OCI-LY1 (cell line): ENCODE measurements at regions not wholly inside any gene's neighbourhood (a gene's known extent, or its start where the extent isn't known, plus 50 kb on each side); places are given as distances from the start of the nearest gene placed in this dataset.

Experiments used
- H2AFZ ChIP-seq: fragments of 200-600 bp; sonication (generic), shearing (Covaris generic); 2 replicates; pipeline ENCODE4 v1.6.0; 2014; ENCODE audit warnings: antibody characterized with exemption, mild to moderate bottlenecking, low read length
- H3F3A ChIP-seq: fragments of 200-600 bp; sonication (generic), shearing (Covaris generic); 2 replicates; pipeline ENCODE4 v1.6.0; 2014; ENCODE audit warnings: mild to moderate bottlenecking, antibody characterized with exemption, low read length, moderate library complexity; ENCODE audit not compliant: insufficient read depth
- H3K27ac ChIP-seq: fragments of 200-600 bp; sonication (generic); 2 replicates; pipeline ENCODE4 v1.5.1; 2014; ENCODE audit warnings: low read length, mixed run types, mild to moderate bottlenecking, low read depth; ENCODE audit not compliant: poor library complexity, severe bottlenecking
- H3K27me3 ChIP-seq: fragments of 200-600 bp; sonication (generic); 2 replicates; pipeline ENCODE4 v1.6.0; 2014; ENCODE audit warnings: antibody characterized with exemption, mild to moderate bottlenecking, low read length, moderate library complexity; ENCODE audit not compliant: insufficient read depth
- H3K36me3 ChIP-seq: fragments of 200-600 bp; sonication (generic); 2 replicates; pipeline ENCODE4 v1.6.1; 2014; ENCODE audit warnings: mild to moderate bottlenecking, antibody characterized with exemption, low read length, moderate library complexity, mixed read lengths; ENCODE audit not compliant: insufficient read depth
- H3K4me1 ChIP-seq: fragments of 200-600 bp; sonication (generic); 2 replicates; pipeline ENCODE4 v1.5.1; 2014; ENCODE audit warnings: mild to moderate bottlenecking, low read length, moderate library complexity; ENCODE audit not compliant: insufficient read depth, severe bottlenecking
- H3K4me2 ChIP-seq: fragments of 200-600 bp; sonication (generic), shearing (Covaris generic); 2 replicates; pipeline ENCODE4 v1.6.1; 2014; ENCODE audit warnings: low read length
- H3K4me3 ChIP-seq: fragments of 200-600 bp; sonication (generic); 2 replicates; pipeline ENCODE4 v1.5.1; 2014; ENCODE audit warnings: low read length, low read depth, mild to moderate bottlenecking, mixed read lengths; ENCODE audit not compliant: poor library complexity, severe bottlenecking
- H3K79me2 ChIP-seq: fragments of 200-600 bp; shearing (Covaris generic); 2 replicates; pipeline ENCODE4 v1.6.1; 2016; ENCODE audit warnings: mixed run types, low read length, mixed read lengths; ENCODE audit not compliant: insufficient read depth
- H3K9ac ChIP-seq: fragments of 200-600 bp; sonication (generic), shearing (Covaris generic); 2 replicates; pipeline ENCODE4 v1.6.1; 2014; ENCODE audit warnings: mild to moderate bottlenecking, low read length, mixed read lengths
- H3K9me2 ChIP-seq: fragments of 200-600 bp; sonication (generic), shearing (Covaris generic); 2 replicates; pipeline ENCODE4 v1.6.1; 2014; ENCODE audit warnings: low read depth, mild to moderate bottlenecking, low read length, mixed read lengths
- H3K9me3 ChIP-seq: fragments of 200-600 bp; shearing (Covaris generic); 2 replicates; pipeline ENCODE4 v1.6.1; 2014; ENCODE audit warnings: low read length, mixed read lengths
- H4K20me1 ChIP-seq: fragments of 200-600 bp; sonication (generic), shearing (Covaris generic); 2 replicates; pipeline ENCODE4 v1.6.0; 2016; ENCODE audit warnings: mild to moderate bottlenecking, low read length; ENCODE audit not compliant: insufficient read depth
- EZH2 ChIP-seq: fragments of 200-600 bp; sonication (generic), shearing (Covaris generic); IDR thresholded peaks from 2 replicates; pipeline ENCODE4 v1.8.0; 2017; ENCODE audit warnings: borderline replicate concordance, mixed run types, mild to moderate bottlenecking, antibody characterized with exemption, low read length, moderate library complexity, mixed read lengths
- TF ChIP-seq, protein P1 (sequence below): fragments of 200-600 bp; sonication (generic), shearing (Covaris generic); IDR thresholded peaks from 2 replicates; pipeline ENCODE4 v1.5.1; 2017; ENCODE audit warnings: mild to moderate bottlenecking, antibody characterized with exemption, low read length, moderate library complexity, mixed read lengths

GRCh38 chr1:232503497-232503896 is 126.4 kb downstream of the SIPA1L2 start:
- no peaks in the 10 kb centered on the region for H3K27me3 ChIP-seq
- no peaks in the 10 kb centered on the region for H3K9me2 ChIP-seq
- no peaks in the 10 kb centered on the region for H4K20me1 ChIP-seq
- H3K36me3 ChIP-seq = no peaks in the 10 kb centered on the region
- H3K4me2 ChIP-seq = no peak overlapping the region
- no peak overlapping the region for H3K27ac ChIP-seq
- H2AFZ ChIP-seq = no peak overlapping the region
- no peak overlapping the region for H3K4me3 ChIP-seq
- no peaks in the 10 kb centered on the region for H3K79me2 ChIP-seq
- no peaks in the 10 kb centered on the region for H3F3A ChIP-seq
- no peak for TF ChIP-seq EZH2
- TF ChIP-seq, protein P1, sequence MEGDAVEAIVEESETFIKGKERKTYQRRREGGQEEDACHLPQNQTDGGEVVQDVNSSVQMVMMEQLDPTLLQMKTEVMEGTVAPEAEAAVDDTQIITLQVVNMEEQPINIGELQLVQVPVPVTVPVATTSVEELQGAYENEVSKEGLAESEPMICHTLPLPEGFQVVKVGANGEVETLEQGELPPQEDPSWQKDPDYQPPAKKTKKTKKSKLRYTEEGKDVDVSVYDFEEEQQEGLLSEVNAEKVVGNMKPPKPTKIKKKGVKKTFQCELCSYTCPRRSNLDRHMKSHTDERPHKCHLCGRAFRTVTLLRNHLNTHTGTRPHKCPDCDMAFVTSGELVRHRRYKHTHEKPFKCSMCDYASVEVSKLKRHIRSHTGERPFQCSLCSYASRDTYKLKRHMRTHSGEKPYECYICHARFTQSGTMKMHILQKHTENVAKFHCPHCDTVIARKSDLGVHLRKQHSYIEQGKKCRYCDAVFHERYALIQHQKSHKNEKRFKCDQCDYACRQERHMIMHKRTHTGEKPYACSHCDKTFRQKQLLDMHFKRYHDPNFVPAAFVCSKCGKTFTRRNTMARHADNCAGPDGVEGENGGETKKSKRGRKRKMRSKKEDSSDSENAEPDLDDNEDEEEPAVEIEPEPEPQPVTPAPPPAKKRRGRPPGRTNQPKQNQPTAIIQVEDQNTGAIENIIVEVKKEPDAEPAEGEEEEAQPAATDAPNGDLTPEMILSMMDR = no peak
- H3K4me1 ChIP-seq = no peaks in the 10 kb centered on the region
- H3K9ac ChIP-seq = no peak overlapping the region
- H3K9me3 ChIP-seq = no peaks in the 10 kb centered on the region

- Histone ChIP-seq H3F3A (no peaks in the 10 kb centered on the region), H3K4me3 (no peak overlapping the region)
Measured at GRCh38 chr1:232501854-232502253, 128.1 kb downstream of the SIPA1L2 start.

DNA sequence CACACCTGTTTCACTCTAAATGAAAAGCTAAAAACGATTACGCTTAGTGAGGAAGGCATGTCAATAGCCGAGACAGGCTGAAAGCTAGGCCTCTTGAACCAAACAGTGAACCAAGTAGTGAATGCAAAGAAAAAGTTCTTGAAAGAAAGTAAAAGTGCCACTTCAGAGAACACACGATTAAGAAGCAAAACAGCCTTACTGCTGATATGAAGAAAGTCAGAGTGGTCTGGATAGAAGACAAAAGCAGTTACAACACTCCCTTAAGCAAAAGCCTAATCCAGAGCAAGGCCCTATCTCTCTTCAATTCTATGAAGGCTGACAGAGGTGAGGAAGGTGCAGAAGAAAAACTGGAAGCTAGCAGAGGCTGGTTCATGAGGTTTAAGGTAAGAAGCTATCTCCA is 130.7 kb downstream of the SIPA1L2 start:
- TF ChIP-seq EZH2 = no peak
- TF ChIP-seq, protein P1 = no peak
- H3F3A ChIP-seq = no peaks in the 10 kb centered on the region
- no peaks in the 10 kb centered on the region for H3K79me2 ChIP-seq
- H3K4me2 ChIP-seq = no peak overlapping the region
- no peak overlapping the region for H3K4me3 ChIP-seq
- no peaks in the 10 kb centered on the region for H3K4me1 ChIP-seq
- H3K27me3 ChIP-seq = no peaks in the 10 kb centered on the region
- H4K20me1 ChIP-seq = no peaks in the 10 kb centered on the region
- no peak overlapping the region for H3K27ac ChIP-seq
- H3K9me3 ChIP-seq = no peaks in the 10 kb centered on the region
- H3K9me2 ChIP-seq = no peaks in the 10 kb centered on the region
- no peaks in the 10 kb centered on the region for H3K36me3 ChIP-seq
- no peak overlapping the region for H3K9ac ChIP-seq
- no peak overlapping the region for H2AFZ ChIP-seq

More at GRCh38 chr1:232501854-232502253, 128.1 kb downstream of the SIPA1L2 start:
- Histone ChIP-seq H3K9me2 (no peaks in the 10 kb centered on the region), H3K27ac (no peak overlapping the region), H3K4me2 (no peak overlapping the region), H3K9ac (no peak overlapping the region), H3K9me3 (no peaks in the 10 kb centered on the region), H4K20me1 (no peaks in the 10 kb centered on the region), H2AFZ (no peak overlapping the region), H3K36me3 (no peaks in the 10 kb centered on the region), H3K27me3 (no peaks in the 10 kb centered on the region), H3K79me2 (no peaks in the 10 kb centered on the region), H3K4me1 (no peaks in the 10 kb centered on the region)
- no peak for TF ChIP-seq EZH2
- TF ChIP-seq, protein P1 = no peak
